GM21737 (cell line): ENCODE measurements at regions not wholly inside any gene's neighbourhood (a gene's known extent, or its start where the extent isn't known, plus 50 kb on each side); places are given as distances from the start of the nearest gene placed in this dataset.

ENCODE experiments used
- ATAC-seq: cut with Tn5 transposase; IDR thresholded peaks from one replicate; pipeline ENCODE4 v1.9.1; 2021; ENCODE audit warnings: mild to moderate bottlenecking, moderate library complexity; ENCODE audit not compliant: unreplicated experiment

GRCh38 chr4:84441758-84442377 is 57.2 kb downstream of the NKX6-1 start:
- no peak for ATAC-seq

DNA sequence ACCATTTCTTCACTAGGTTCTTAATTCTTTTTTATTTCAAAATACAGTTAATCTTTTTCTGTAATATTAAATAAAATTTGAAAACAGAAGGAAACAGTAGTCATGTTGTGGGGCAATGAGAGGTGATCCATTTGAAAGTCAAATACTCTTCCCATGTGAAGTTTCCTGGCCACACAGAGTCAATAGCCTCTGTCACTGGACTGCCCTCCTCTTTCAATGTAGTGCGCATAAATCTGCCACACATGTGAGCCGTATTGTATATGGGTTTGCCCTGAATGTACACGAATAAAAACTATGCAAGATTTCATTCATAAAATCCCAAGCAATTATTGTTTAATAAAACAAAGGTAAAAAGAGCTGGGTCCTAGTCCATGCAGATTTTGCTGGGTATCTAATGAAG is 59.1 kb downstream of the NKX6-1 start:
- ATAC-seq = no peak

- ATAC-seq = no peak
These were observed 62.3 kb downstream of the NKX6-1 start for GRCh38 chr4:84436812-84437211.

DNA sequence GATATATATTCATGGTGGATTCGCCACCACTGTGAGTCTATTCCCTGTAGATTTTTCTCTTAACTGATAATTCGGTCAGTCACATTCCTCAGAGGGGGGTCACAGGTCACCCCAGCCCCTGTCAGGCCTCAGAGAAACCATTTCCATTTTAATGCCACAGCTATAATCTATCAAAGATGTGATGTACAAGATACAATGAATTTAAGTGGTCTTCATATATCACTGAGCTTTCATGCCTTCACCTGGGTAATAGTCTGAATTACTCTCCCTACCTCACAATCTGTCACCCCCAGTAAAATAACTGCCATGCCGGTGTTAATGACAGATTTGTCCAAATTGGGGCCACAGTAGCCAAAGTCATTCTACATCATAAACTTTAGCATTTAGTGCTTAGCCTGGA is 64.7 kb downstream of the NKX6-1 start:
- ATAC-seq = no peak

DNA sequence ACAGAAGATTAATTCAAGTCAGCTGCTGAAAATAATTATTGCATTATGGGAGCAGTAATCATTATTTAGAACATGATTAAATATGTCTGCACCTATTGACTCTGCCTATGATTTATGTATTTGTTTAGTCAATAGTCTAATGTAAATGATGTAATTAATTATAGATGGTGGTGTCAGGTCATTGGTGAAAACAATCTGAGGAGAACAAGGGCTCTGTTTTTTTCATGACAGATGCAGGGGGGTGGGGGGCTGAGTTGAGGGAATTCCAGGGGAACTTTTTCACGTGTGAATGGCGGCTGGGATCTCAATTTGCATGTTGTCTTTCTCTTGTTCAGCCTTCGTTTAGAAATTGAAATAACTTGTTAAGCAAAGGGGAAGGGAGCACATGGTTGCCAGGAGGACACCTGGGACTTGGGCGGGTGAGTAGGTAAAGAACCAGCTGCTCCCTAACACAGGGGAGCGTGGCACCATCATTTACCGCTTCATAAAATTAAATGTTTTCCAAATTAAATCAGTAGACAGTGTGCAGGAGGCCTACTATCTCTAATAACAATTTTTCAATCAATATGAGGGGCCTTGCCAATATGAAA is 65.4 kb downstream of the NKX6-1 start:
- no peak for ATAC-seq

DNA sequence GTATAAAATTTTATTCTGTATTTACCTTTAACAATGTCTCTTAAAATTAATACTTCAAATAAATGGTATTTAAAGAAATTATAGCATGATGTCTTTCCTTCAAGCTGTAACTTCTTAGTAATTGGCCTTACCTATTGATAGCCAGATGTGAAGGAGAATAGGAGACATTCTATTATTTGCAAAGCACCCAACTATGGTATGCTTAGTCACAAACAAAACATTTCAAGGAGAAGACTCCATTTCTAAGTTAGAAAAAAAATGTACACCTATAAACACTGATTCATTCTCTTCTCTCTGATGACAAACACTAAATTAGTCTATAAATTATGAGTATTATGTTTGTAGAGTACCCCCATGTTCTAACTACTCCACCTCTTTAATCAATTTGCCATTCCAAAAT is 66.4 kb downstream of the NKX6-1 start:
- ATAC-seq = no peak

GRCh38 chr4:84420608-84421007 is 78.5 kb downstream of the NKX6-1 start:
- no peak for ATAC-seq

DNA sequence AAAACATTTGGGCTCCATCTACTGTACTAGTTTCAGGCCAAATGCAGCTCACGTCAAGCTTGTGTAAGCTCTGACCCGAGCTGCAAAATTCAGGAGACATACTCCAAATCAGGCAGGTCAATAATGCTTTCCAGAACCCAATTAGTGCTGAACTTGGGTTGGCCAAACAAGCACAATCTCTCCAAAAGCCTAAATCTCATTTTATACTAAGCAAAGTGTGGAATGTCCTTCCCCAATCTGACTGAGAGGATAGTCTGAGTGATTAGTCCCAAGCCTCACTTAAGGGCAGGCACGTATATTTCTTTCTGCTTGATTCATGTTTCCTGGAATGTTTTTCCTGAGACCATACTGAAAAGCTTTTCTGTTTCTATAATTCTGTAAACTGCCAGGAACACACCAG is 79.9 kb downstream of the NKX6-1 start:
- no peak for ATAC-seq

- ATAC-seq = no peak
These were observed 80.9 kb downstream of the NKX6-1 start for GRCh38 chr4:84417997-84418709.

DNA sequence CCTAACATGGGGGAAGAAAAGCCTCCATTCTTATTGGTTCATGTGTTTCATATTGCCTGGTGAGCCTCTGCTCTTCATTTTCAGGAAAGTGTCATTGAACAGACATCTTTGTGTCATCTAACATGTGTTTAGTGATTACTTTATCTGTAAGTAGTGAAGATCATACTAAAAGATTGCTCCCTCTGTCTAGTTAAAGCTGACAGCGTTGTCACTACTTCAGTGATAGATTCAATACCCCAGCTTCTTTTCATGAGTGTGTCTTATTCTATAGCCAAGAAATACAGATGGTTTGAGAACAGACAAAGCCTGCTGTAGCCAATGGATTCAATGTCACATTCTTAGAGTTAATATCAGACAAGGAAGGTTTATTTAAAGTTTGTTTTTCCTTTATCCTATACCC is 85.1 kb downstream of the NKX6-1 start:
- no peak for ATAC-seq

- no peak for ATAC-seq
These were observed 85.6 kb downstream of the NKX6-1 start for GRCh38 chr4:84413480-84413879.

- ATAC-seq = no peak
These were observed 87.0 kb downstream of the NKX6-1 start for GRCh38 chr4:84412062-84412461.

GRCh38 chr4:84407554-84408407 is 91.3 kb downstream of the NKX6-1 start:
- no peak for ATAC-seq

- ATAC-seq = no peak
These were observed 95.4 kb downstream of the NKX6-1 start for GRCh38 chr4:84403656-84404055.

GRCh38 chr4:84401701-84402306 is 97.3 kb downstream of the NKX6-1 start:
- ATAC-seq = no peak

DNA sequence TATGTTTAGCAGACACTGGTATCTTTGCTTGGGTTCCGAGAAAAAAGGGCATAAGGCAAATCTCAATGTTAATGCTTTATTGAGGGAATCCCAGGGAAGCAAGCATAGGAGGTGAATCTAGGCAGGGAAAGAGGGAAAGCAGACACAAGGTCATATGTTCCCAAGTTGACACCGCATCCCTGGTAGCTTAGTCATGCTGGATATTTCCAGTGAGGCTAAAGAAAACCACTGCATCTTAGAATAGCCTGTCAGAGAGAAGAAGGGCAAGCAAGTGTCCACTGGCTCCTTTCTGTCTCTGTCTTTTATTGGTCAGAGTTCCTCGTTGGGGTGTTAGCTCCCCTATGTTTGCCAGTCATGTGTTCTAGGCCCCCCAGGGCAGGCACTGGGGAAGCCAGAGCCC is 104.7 kb downstream of the NKX6-1 start:
- ATAC-seq = no peak

DNA sequence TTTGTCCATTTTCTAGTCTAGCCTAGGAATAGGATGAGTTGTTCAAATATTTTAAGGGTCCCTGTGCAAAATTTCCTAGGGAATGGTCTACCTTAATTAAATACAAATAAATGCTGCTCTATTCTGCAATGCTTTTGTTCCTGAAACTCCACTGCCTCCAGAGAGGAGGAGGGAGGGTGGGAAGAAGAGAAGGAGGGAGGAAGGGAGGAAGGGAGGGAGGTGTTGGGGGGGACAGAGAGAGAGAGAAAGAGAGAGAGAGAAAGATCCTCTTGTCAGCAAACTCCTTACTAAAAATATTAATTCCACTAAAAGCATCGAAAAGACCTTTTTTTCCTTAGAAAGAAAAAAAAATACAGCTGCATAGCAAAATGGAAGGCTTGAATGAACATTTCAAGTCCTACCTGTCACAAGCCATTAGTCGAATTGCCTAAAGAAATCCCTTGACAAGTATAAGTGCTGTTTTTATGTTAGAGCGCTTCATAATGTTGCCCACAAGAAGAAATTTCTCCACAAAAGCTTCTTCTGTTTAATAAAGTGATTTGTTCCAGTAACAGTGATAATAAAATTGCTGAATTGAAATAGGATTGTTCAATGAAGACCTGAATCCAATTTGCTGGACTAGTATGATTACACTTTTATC is 106.0 kb downstream of the NKX6-1 start:
- no peak for ATAC-seq

DNA sequence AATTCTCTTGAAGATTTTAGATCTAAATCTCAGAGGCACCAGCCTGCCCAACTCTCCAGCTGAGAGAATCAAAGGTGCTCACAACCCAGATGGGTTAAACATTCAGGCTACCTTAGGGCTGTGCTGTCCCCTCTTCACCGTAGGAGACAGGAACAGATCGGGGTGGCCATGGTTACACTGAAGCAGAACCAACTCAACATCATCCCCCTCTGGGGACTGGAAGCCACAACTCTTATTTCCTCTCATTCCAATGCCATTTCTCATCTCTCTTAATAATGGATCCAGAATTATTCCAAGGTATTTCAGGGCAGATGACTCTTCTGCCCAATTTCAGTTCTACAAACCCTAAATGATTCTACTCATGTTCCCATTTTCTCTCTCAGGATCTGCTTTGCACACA is 109.7 kb downstream of the NKX6-1 start:
- no peak for ATAC-seq

DNA sequence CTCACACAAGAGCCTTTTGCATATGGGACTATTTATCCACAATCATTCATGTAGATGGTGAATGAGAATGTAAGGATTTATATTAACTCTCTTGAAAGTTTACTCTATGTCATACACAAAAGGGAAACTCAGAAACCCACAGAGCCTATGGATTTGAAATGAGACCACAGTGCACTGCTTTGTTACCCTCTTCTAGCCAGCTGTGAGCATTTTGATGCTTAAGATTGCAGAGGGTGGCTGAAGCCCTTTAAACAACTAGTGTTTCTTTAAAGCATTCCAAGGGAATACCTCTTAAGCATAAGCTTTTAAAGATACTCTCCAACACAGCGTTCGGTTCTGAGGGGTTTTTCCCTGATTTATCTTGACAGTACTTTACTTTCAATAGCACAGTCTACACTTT is 113.9 kb downstream of the NKX6-1 start:
- ATAC-seq = no peak

- no peak for ATAC-seq
These were observed 114.3 kb downstream of the NKX6-1 start for GRCh38 chr4:84384801-84385200.

DNA sequence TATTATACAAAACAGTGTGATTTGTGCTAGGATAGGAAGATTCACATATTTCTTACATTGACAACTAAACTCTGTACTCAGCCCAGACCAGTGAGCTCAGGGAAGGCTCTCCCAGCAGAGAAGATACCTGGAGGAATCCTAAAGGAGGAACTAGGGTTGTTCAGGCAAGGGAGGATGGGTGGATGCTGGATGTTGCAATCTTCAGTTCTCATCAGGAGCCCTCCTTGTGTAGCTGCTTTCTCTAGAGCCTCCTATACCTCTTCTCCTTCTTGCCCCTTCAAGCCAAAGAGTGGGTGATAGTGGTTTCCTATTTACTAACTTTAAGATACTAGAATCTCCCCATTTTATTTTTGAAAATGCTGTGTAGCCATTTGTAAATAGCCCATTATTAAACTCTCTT is 117.3 kb downstream of the NKX6-1 start:
- ATAC-seq = no peak
